Neural cell (in vitro differentiated cells): ENCODE measurements at regions not wholly inside any gene's neighbourhood (a gene's known extent, or its start where the extent isn't known, plus 50 kb on each side); places are given as distances from the start of the nearest gene placed in this dataset.

Experiments
- CTCF ChIP-seq: fragments of 450-650 bp; IDR thresholded peaks from 2 replicates; pipeline ENCODE4 v1.5.1; 2014; ENCODE audit warnings: antibody characterized with exemption, mild to moderate bottlenecking, moderate library complexity; ENCODE audit not compliant: poor library complexity, severe bottlenecking
- EP300 ChIP-seq: fragments of 450-650 bp; conservative IDR thresholded peaks from 2 replicates; pipeline ENCODE4 v1.6.1; 2014; ENCODE audit warnings: antibody characterized with exemption, mild to moderate bottlenecking, moderate library complexity; ENCODE audit not compliant: poor library complexity, severe bottlenecking
- EZH2 ChIP-seq: fragments of 200-600, 300-800 bp; shearing (Covaris generic), sonication (generic); IDR thresholded peaks from 2 replicates; pipeline ENCODE4 v1.6.1; 2014; ENCODE audit warnings: antibody characterized with exemption, low read length, borderline replicate concordance, mild to moderate bottlenecking; ENCODE audit not compliant: insufficient read depth, poor library complexity, severe bottlenecking
- POLR2AphosphoS5 ChIP-seq: IDR thresholded peaks from 2 replicates; pipeline ENCODE4 v1.6.1; 2012
- RAD21 ChIP-seq: fragments of 450-650 bp; conservative IDR thresholded peaks from 2 replicates; pipeline ENCODE4 v1.6.1; 2014; ENCODE audit warnings: antibody characterized with exemption, mild to moderate bottlenecking, moderate library complexity
- TAF1 ChIP-seq: IDR thresholded peaks from 2 replicates; pipeline ENCODE4 v1.6.1; 2012; ENCODE audit warnings: low read depth
- TF ChIP-seq, protein P1 (sequence below): IDR thresholded peaks from 2 replicates; pipeline ENCODE4 v1.6.1; 2012; ENCODE audit warnings: borderline replicate concordance

- no peak for TF ChIP-seq CTCF
- TF ChIP-seq, protein P1, sequence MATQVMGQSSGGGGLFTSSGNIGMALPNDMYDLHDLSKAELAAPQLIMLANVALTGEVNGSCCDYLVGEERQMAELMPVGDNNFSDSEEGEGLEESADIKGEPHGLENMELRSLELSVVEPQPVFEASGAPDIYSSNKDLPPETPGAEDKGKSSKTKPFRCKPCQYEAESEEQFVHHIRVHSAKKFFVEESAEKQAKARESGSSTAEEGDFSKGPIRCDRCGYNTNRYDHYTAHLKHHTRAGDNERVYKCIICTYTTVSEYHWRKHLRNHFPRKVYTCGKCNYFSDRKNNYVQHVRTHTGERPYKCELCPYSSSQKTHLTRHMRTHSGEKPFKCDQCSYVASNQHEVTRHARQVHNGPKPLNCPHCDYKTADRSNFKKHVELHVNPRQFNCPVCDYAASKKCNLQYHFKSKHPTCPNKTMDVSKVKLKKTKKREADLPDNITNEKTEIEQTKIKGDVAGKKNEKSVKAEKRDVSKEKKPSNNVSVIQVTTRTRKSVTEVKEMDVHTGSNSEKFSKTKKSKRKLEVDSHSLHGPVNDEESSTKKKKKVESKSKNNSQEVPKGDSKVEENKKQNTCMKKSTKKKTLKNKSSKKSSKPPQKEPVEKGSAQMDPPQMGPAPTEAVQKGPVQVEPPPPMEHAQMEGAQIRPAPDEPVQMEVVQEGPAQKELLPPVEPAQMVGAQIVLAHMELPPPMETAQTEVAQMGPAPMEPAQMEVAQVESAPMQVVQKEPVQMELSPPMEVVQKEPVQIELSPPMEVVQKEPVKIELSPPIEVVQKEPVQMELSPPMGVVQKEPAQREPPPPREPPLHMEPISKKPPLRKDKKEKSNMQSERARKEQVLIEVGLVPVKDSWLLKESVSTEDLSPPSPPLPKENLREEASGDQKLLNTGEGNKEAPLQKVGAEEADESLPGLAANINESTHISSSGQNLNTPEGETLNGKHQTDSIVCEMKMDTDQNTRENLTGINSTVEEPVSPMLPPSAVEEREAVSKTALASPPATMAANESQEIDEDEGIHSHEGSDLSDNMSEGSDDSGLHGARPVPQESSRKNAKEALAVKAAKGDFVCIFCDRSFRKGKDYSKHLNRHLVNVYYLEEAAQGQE, result no peak
- no peak for TF ChIP-seq EZH2
- TF ChIP-seq TAF1, result no peak
- no peak for TF ChIP-seq POLR2AphosphoS5
- no peak for TF ChIP-seq RAD21
- no peak for TF ChIP-seq EP300
These were observed 423.2 kb upstream of the RORB start for GRCh38 chr9:74073897-74074296.
